Tibial artery (tissue), 4 donors: ENCODE measurements at regions not wholly inside any gene's neighbourhood (a gene's known extent, or its start where the extent isn't known, plus 50 kb on each side); places are given as distances from the start of the nearest gene placed in this dataset.

Source experiments
- DNase-seq, 2 donors: peaks; one replicate each; pipeline ENCODE4 v3.0.0-alpha.2; 2019
- H3K27ac ChIP-seq, 2 donors: fragments of 200-600 bp; sonication (generic) in 1 of 2; 1 replicate in 1 of 2; 2 replicates in 1 of 2; pipeline ENCODE4 v1.5.1; 2018 to 2019; ENCODE audit warnings: mild to moderate bottlenecking in 1 of 2
- H3K27me3 ChIP-seq, 2 donors: fragments of 200-600 bp; sonication (generic) in 1 of 2; one replicate each; pipeline versions ENCODE4 v1.5.1 to v1.6.0; 2016 to 2019
- H3K36me3 ChIP-seq, 3 donors: fragments of 200-600 bp; sonication (generic) in 2 of 3; one replicate each; pipeline ENCODE4 v1.5.1; 2016 to 2019; ENCODE audit warnings: mild to moderate bottlenecking in 2 of 3
- H3K4me1 ChIP-seq, 4 donors: fragments of 200-600 bp; sonication (generic) in 2 of 4; 1 replicate in 3 of 4; 2 replicates in 1 of 4; pipeline ENCODE4 v1.5.1; 2016 to 2019
- H3K4me3 ChIP-seq, 2 donors: fragments of 200-600 bp; sonication (generic) in 1 of 2; 1 replicate in 1 of 2; 2 replicates in 1 of 2; pipeline ENCODE4 v1.5.1; 2018 to 2019; ENCODE audit warnings: mild to moderate bottlenecking in 2 of 2
- H3K9me3 ChIP-seq, 3 donors: fragments of 200-600 bp; sonication (generic) in 1 of 3; one replicate each; pipeline ENCODE4 v1.5.1; 2016 to 2019
- intact Hi-C: fragments of 100-400 bp; cut with DNase I; formaldehyde crosslinking; loops from one replicate; pipeline ENCODE4 v1.15.0; 2023; ENCODE audit warnings: low total_unique reads
- TF ChIP-seq, protein P1 (sequence below), 2 experiments: fragments of 200-600 bp in 1 of 2; fragments of 450-650 bp in 1 of 2; IDR thresholded peaks; one replicate each; pipeline ENCODE4 v1.5.1; 2017 to 2019; ENCODE audit warnings: antibody characterized with exemption in 2 of 2, mild to moderate bottlenecking in 1 of 2, moderate library complexity in 1 of 2

DNA sequence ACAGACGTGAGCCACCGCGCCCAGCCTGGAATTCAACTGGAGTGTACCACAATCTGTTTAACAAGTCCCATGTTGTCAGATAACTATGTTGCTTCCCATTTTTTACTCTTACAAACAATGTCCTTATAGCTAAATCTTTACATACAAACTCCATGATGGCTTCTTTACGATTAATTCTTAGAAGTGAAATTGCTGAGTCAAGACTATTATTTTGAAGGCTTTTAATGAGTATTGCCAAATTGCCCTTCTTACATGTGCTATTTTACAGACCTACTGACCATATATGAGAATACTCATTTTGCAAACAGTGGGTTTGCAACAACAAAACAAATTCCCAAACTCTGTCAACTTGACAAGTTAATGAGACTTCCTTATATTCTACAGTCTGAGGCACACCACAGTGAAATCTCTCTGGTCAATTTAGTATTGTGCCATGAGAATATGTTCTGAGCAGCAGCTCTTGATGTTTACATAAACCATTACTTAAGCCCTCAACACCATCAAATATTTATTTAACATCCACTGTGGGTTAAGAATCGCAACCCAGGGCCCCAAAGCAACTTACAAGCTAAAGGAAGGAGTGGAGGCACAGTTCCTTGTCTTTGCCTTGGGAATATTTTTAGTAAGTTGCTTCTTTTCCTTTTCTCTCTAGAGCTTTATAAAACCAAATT lies 128.5 kb downstream of the SPRY1 start:
- Histone ChIP-seq H3K9me3 (no peaks in the 10 kb centered on the region), H3K27me3 (no peaks in the 10 kb centered on the region), H3K4me1 (no peaks in the 10 kb centered on the region), H3K4me3 (no peak overlapping the region), H3K36me3 (no peaks in the 10 kb centered on the region), H3K27ac (no peak overlapping the region)
- intact Hi-C loops: no loop called here
- TF ChIP-seq, protein P1, sequence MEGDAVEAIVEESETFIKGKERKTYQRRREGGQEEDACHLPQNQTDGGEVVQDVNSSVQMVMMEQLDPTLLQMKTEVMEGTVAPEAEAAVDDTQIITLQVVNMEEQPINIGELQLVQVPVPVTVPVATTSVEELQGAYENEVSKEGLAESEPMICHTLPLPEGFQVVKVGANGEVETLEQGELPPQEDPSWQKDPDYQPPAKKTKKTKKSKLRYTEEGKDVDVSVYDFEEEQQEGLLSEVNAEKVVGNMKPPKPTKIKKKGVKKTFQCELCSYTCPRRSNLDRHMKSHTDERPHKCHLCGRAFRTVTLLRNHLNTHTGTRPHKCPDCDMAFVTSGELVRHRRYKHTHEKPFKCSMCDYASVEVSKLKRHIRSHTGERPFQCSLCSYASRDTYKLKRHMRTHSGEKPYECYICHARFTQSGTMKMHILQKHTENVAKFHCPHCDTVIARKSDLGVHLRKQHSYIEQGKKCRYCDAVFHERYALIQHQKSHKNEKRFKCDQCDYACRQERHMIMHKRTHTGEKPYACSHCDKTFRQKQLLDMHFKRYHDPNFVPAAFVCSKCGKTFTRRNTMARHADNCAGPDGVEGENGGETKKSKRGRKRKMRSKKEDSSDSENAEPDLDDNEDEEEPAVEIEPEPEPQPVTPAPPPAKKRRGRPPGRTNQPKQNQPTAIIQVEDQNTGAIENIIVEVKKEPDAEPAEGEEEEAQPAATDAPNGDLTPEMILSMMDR (IDR thresholded peaks at IDR 0.05): no peak
- DNase-seq: no peak

DNA sequence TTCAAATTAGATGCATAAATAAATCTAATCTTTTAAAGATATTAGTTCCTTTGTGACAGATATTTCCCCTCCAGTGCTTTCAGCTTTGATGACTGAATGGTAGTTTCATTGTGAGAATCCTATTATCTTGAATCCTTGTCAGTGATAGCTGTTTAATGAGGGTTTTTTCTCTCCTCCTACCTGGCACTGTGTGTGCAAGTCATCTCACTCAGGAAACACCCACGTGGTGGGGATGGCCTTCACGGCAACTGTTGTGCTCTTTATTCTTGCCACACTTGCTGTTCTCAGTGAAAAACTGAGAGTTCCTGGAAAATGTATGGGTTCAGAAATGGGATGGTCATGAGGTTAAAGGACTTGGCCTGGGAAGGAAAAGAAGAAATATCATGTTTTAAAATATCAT lies 129.9 kb downstream of the SPRY1 start:
- no peak overlapping the region for H3K27ac ChIP-seq

DNA sequence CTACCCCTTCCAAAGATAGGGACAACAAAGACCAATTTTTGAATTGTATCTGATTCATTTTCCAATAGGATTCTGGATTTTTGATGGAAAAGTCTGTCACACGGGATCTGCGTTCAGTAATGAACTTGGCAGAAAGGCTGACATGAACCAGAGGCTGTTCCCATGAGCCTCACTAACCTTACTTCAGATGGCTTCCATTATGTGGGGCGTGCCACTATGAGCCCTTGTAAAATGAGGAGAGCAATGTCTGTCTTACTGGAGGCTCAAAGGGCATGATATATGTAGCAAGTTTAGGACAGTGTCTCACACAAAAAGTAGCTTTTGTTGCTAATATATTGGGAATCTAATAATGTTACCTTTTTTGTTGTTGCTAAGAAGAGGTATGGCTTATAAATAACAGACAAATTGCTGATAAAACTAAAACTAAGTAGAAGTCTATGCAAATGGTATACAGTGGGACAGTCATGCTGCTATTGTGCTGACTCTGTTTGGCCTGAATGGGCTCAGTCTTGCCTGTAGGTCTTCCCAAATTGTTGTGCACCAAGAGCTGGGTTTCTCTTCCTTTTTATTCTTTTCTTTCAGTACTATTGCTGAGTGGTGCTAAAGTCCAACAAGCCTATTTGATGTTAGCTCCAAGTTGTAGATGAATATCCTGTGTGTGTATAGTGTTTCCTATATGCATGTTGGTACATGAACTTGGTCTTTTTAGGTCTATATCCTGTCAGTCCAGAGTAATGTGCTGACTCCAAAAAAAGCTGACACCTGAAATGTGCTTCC lies 132.1 kb downstream of the SPRY1 start:
- DNase-seq: no peak
- H3K27me3 ChIP-seq: no peaks in the 10 kb centered on the region
- intact Hi-C loops: no loop called here

More for the DNA sequence above, 129.9 kb downstream of the SPRY1 start:
- Histone ChIP-seq H3K27me3 (no peaks in the 10 kb centered on the region), H3K4me1 (no peaks in the 10 kb centered on the region), H3K36me3 (no peaks in the 10 kb centered on the region), H3K4me3 (no peak overlapping the region), H3K9me3 (no peaks in the 10 kb centered on the region)
- intact Hi-C loops: no loop called here
- TF ChIP-seq, protein P1 (IDR thresholded peaks at IDR 0.05): no peak
- no peak for DNase-seq

DNA sequence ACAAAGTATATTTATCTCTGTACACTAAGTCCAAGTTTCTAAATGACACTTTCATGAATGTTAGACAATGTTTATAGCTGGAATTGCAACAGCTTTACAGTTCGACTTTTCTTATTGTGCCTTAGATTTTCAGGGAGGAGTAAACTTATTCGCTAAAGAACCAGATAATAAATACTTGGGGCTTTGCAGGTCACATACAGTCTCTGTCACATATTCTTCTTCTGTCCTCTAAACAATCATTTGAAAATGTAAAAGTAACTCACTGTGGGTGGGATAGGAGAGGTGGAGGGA lies 132.6 kb downstream of the SPRY1 start:
- Histone ChIP-seq H3K27ac (no peak overlapping the region), H3K27me3 (no peaks in the 10 kb centered on the region), H3K4me3 (no peak overlapping the region), H3K36me3 (no peaks in the 10 kb centered on the region), H3K4me1 (no peaks in the 10 kb centered on the region), H3K9me3 (no peaks in the 10 kb centered on the region)
- DNase-seq: no peak
- TF ChIP-seq, protein P1 (IDR thresholded peaks at IDR 0.05): no peak
- intact Hi-C loops: no loop called here

More for the DNA sequence above, 132.1 kb downstream of the SPRY1 start:
- no peak overlapping the region for H3K27ac ChIP-seq
- H3K36me3 ChIP-seq: no peaks in the 10 kb centered on the region
- H3K9me3 ChIP-seq: no peaks in the 10 kb centered on the region
- no peaks in the 10 kb centered on the region for H3K4me1 ChIP-seq
- TF ChIP-seq, protein P1 (IDR thresholded peaks at IDR 0.05): no peak
- no peak overlapping the region for H3K4me3 ChIP-seq

DNA sequence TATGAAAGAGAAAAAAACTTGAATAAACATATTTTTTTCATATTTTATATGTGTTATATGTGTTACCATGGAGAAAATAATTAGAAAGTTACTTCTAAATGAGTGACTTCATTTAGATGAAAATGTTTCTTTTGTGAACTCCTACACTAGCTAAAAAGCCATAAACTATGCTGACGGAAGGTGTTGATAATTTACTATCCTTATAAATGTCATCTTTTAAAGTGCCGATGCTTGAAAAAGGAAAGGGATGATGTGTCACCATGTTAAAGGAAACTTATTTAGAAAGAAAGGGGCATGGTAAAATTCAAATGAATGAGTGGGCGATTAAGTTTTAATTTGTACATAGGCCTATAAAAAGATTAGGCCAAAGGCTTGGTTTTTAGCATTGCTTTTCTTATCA lies 133.8 kb downstream of the SPRY1 start:
- TF ChIP-seq, protein P1 (IDR thresholded peaks at IDR 0.05): no peak
- H3K27me3 ChIP-seq: no peaks in the 10 kb centered on the region
- H3K36me3 ChIP-seq: no peaks in the 10 kb centered on the region
- H3K9me3 ChIP-seq: no peaks in the 10 kb centered on the region
- H3K4me3 ChIP-seq: no peak overlapping the region
- H3K4me1 ChIP-seq: no peaks in the 10 kb centered on the region
- intact Hi-C loops: no loop called here
- H3K27ac ChIP-seq: no peak overlapping the region
- DNase-seq: no peak
